Endodermal cell (in vitro differentiated cells): ENCODE measurements at regions not wholly inside any gene's neighbourhood (a gene's known extent, or its start where the extent isn't known, plus 50 kb on each side); places are given as distances from the start of the nearest gene placed in this dataset.
"Not testable (repeated sequence)": the region's sequence is repeated elsewhere in the genome, so short reads cannot be mapped to it uniquely, and the experiment has no call there.

Experiments used
- DNase-seq: peaks from one replicate; pipeline ENCODE4 v3.0.0-alpha.2; 2017
- H3K27ac ChIP-seq: 2 replicates; pipeline ENCODE4 v1.5.1; 2013; ENCODE audit warnings: mild to moderate bottlenecking, low read depth, low read length, moderate library complexity
- H3K27me3 ChIP-seq: 2 replicates; pipeline ENCODE4 v1.6.1; 2013; ENCODE audit warnings: mild to moderate bottlenecking, low read length, moderate library complexity; ENCODE audit not compliant: insufficient read depth, control insufficient read depth, poor library complexity, severe bottlenecking
- H3K36me3 ChIP-seq: 2 replicates; pipeline ENCODE4 v1.7.0; 2013; ENCODE audit warnings: mild to moderate bottlenecking, low read length, moderate library complexity; ENCODE audit not compliant: control insufficient read depth, insufficient read depth
- H3K4me1 ChIP-seq: one replicate; pipeline ENCODE4 v1.7.0; 2013; ENCODE audit warnings: low read length; ENCODE audit not compliant: control insufficient read depth, insufficient read depth
- H3K4me3 ChIP-seq: 2 replicates; pipeline ENCODE4 v1.5.1; 2013; ENCODE audit warnings: mild to moderate bottlenecking, low read length, moderate library complexity
- H3K9ac ChIP-seq: 2 replicates; pipeline ENCODE4 v1.6.1; 2013; ENCODE audit warnings: mild to moderate bottlenecking, low read length, moderate library complexity; ENCODE audit not compliant: poor library complexity, severe bottlenecking; ENCODE audit errors: extremely low read depth
- H3K9me3 ChIP-seq: 2 replicates; pipeline ENCODE4 v1.6.1; 2013; ENCODE audit warnings: mild to moderate bottlenecking, low read length, moderate library complexity; ENCODE audit not compliant: control insufficient read depth
- H3K27ac Mint-ChIP-seq: 2 replicates; pipeline ENCODE4 v1.8.0; 2020; ENCODE audit warnings: mixed read lengths
- H3K27me3 Mint-ChIP-seq: 2 replicates; pipeline ENCODE4 v1.8.0; 2021; ENCODE audit warnings: mild to moderate bottlenecking, mixed read lengths; ENCODE audit not compliant: insufficient read depth
- H3K36me3 Mint-ChIP-seq: 2 replicates; pipeline ENCODE4 v1.8.0; 2020; ENCODE audit warnings: low read depth, mixed read lengths
- H3K4me1 Mint-ChIP-seq: 2 replicates; pipeline ENCODE4 v1.8.0; 2020; ENCODE audit warnings: mixed read lengths
- H3K4me3 Mint-ChIP-seq: 2 replicates; pipeline ENCODE4 v1.8.0; 2020; ENCODE audit warnings: mild to moderate bottlenecking, moderate library complexity, mixed read lengths
- H3K9me3 Mint-ChIP-seq: 2 replicates; pipeline ENCODE4 v1.8.0; 2020; ENCODE audit warnings: mild to moderate bottlenecking, mixed read lengths
- WGBS, 2 experiments: methylation state at CpG; one replicate each; pipeline versions ENCODE4 v1.1.5 to v1.1.7; 2013; ENCODE audit warnings: missing lambda C conversion rate in 2 of 2, mixed read lengths in 1 of 2; ENCODE audit not compliant: insufficient coverage in 1 of 2, insufficient read length in 1 of 2; 5-methylcytosine and 5-hydroxymethylcytosine counted together
- TF ChIP-seq, protein P1 (sequence below): fragments of 200-600 bp; sonication (generic); conservative IDR thresholded peaks from 2 replicates; pipeline ENCODE4 v1.5.0; 2021; ENCODE audit warnings: antibody characterized with exemption, mild to moderate bottlenecking

DNA sequence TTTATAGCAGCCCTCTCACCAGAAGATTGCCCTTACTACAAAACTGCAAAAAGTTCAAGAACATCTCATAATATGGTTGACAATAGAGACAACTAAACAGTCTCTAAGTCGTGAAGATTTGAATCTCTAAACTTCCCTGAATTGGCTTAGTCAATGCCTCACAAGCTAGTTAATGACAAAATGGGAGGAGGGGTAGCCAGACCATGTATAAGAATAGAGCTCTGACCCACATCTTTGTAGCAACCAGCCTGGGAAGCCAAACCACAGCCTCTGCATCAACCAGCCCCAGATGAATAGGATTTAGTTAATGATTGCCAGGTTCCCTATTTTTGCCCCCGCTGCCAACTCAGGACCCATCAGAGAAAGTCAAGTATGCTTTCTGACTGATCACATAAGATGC, 1265.9 kb upstream of the PCDH10 start:
- H3K4me3 ChIP-seq, H3K4me1 ChIP-seq, H3K27ac Mint-ChIP-seq, H3K4me3 Mint-ChIP-seq, H3K27ac ChIP-seq, H3K9me3 Mint-ChIP-seq, H3K36me3 Mint-ChIP-seq, H3K36me3 ChIP-seq, H3K9me3 ChIP-seq, H3K27me3 Mint-ChIP-seq, DNase-seq, H3K4me1 Mint-ChIP-seq, H3K27me3 ChIP-seq, H3K9ac ChIP-seq: not testable (repeated sequence)
- WGBS, 2 experiments, result 59% methylated on average over 1 of the region's 2 CpGs; no CpG with 5 or more reads in 1 of the 2 experiments

DNA sequence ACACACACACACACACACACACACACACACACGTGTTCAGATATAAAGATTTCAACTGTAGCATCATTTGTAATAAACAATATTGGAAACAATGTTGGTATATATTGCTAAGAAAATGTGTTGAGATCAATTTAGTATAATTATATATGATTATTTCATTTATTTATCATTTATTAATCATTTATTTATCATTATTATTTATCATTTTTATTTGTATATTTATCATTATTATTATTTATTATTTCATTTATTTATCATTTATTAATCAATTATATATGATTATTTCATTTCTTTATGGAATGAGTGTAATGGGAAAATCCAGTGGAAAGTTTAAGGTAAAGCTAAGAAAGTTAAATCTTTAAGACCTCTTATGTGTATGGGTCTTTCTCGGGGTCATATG, 1223.4 kb upstream of the PCDH10 start:
- H3K27me3 Mint-ChIP-seq, H3K27ac Mint-ChIP-seq, H3K27ac ChIP-seq, H3K27me3 ChIP-seq, H3K36me3 Mint-ChIP-seq, H3K4me3 ChIP-seq, H3K4me3 Mint-ChIP-seq, DNase-seq, H3K4me1 Mint-ChIP-seq, H3K36me3 ChIP-seq, H3K9me3 ChIP-seq, H3K9ac ChIP-seq, H3K4me1 ChIP-seq, H3K9me3 Mint-ChIP-seq: not testable (repeated sequence)
- WGBS, 2 experiments, result 45% methylated on average over 1 of the region's 2 CpGs; no CpG with 5 or more reads in 1 of the 2 experiments

DNA sequence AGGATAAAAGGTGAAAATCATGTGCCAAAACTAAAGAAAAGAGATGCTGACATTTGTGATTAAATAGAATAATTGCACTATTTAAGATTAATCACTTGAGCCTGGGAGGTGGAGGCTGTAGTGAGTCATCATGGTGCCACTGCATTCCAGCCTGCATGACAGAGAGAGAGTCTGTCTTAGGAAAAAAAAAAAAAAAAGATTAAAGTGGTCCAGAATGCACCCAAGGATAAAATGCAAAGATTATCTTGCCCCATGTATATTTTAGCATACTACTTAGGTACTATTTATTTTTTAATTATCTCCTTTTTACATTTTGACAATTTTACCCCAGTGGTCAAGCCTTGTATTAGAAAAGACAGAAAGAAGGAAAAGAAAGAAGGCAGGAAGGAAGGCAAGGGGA, 1181.4 kb upstream of the PCDH10 start:
- H3K27me3 Mint-ChIP-seq, H3K27me3 ChIP-seq, H3K4me1 ChIP-seq, H3K9ac ChIP-seq, H3K4me3 ChIP-seq, H3K9me3 ChIP-seq, DNase-seq, H3K36me3 ChIP-seq, H3K36me3 Mint-ChIP-seq, H3K4me3 Mint-ChIP-seq, H3K27ac ChIP-seq, H3K4me1 Mint-ChIP-seq, H3K9me3 Mint-ChIP-seq: not testable (repeated sequence)
- H3K27ac Mint-ChIP-seq, result peak overlapping the region; percentile 5

DNA sequence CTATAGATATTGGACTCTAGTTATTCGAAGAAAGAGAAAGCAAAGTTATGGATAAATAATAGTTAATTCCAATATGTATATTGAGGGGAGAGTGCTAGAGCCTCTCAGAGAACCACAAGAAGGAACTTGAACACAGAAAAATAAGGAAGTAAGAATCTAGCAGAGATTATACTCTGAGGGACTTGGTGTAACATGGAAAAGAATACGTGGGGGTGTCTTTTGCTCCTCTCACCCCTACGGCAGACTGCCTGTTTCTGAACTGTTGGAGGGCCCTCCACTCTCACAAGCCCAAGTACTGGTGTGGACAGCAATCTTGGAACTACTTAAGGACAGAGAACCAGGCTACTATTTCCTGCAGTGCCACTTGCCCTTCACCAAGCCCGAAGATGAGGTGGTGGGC, 1174.4 kb upstream of the PCDH10 start:
- H3K36me3 ChIP-seq, result no peaks in the 10 kb centered on the region
- Mint-ChIP-seq H3K4me3 (no peak overlapping the region), H3K27me3 (no peaks in the 10 kb centered on the region), H3K4me1 (no peaks in the 10 kb centered on the region), H3K27ac (no peak overlapping the region), H3K36me3 (peaks cover 9% of the 10 kb centered on the region), H3K9me3 (peaks cover 46% of the 10 kb centered on the region)
- DNase-seq, result no peak
- H3K4me1 ChIP-seq, result no peaks in the 10 kb centered on the region
- TF ChIP-seq, protein P1, sequence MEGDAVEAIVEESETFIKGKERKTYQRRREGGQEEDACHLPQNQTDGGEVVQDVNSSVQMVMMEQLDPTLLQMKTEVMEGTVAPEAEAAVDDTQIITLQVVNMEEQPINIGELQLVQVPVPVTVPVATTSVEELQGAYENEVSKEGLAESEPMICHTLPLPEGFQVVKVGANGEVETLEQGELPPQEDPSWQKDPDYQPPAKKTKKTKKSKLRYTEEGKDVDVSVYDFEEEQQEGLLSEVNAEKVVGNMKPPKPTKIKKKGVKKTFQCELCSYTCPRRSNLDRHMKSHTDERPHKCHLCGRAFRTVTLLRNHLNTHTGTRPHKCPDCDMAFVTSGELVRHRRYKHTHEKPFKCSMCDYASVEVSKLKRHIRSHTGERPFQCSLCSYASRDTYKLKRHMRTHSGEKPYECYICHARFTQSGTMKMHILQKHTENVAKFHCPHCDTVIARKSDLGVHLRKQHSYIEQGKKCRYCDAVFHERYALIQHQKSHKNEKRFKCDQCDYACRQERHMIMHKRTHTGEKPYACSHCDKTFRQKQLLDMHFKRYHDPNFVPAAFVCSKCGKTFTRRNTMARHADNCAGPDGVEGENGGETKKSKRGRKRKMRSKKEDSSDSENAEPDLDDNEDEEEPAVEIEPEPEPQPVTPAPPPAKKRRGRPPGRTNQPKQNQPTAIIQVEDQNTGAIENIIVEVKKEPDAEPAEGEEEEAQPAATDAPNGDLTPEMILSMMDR, result no peak
- no peaks in the 10 kb centered on the region for H3K27me3 ChIP-seq
- H3K4me3 ChIP-seq, result no peak overlapping the region
- H3K9ac ChIP-seq, result no peak overlapping the region
- no peak overlapping the region for H3K27ac ChIP-seq
- WGBS, 2 experiments, result 96% methylated on average over 4 of the region's 4 CpGs
- H3K9me3 ChIP-seq, result peaks cover 14% of the 10 kb centered on the region

DNA sequence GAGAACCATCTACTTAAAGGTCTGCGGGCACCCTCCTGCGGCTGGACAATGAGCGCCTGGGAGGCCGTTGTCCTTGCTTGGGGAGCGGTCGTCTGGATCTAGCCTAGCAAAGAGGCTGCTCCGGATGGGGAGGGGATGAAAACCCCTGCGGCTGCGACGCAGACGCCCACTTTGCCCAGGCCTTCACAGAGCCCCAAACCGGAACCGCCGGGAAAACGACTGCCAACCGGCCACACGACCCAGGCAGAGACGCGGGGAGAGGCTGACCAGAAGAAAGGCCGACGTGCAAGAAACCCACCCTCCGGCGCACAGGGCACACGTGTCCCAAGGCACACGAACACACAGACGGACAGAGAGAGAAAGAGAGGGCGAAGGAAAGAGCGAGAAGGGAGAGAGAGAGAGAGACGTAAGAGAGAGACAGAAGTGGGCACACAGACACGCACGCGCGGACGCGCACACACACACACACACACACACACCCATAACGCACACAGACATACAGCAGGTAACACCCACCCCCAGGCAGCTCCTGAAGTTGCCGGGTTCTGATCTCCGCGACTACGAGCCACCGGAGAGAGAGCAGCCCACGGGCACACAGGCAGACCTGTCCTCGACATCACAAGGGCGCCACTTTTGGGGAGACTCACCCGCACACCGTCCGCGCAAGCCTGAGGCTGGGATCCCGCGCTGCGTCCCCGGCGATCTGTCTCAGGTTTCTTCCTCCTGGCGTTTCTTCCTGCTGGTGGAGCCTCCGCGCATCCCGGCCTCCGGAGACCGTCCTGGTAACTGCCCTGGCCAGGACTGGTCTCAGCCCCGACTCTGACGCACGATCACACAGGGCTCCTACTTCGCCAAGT, 1173.6 kb upstream of the PCDH10 start:
- H3K4me1 Mint-ChIP-seq, H3K27ac ChIP-seq, H3K27me3 ChIP-seq, H3K27ac Mint-ChIP-seq, DNase-seq, H3K36me3 Mint-ChIP-seq, H3K36me3 ChIP-seq, H3K27me3 Mint-ChIP-seq, H3K9ac ChIP-seq, H3K4me1 ChIP-seq, H3K4me3 Mint-ChIP-seq, H3K4me3 ChIP-seq: not testable (repeated sequence)
- peaks cover 14% of the 10 kb centered on the region for H3K9me3 ChIP-seq
- H3K9me3 Mint-ChIP-seq, result peaks cover 47% of the 10 kb centered on the region
- 93 to 95% methylated on average over 25 to 61 of the region's 63 CpGs for WGBS, 2 experiments

DNA sequence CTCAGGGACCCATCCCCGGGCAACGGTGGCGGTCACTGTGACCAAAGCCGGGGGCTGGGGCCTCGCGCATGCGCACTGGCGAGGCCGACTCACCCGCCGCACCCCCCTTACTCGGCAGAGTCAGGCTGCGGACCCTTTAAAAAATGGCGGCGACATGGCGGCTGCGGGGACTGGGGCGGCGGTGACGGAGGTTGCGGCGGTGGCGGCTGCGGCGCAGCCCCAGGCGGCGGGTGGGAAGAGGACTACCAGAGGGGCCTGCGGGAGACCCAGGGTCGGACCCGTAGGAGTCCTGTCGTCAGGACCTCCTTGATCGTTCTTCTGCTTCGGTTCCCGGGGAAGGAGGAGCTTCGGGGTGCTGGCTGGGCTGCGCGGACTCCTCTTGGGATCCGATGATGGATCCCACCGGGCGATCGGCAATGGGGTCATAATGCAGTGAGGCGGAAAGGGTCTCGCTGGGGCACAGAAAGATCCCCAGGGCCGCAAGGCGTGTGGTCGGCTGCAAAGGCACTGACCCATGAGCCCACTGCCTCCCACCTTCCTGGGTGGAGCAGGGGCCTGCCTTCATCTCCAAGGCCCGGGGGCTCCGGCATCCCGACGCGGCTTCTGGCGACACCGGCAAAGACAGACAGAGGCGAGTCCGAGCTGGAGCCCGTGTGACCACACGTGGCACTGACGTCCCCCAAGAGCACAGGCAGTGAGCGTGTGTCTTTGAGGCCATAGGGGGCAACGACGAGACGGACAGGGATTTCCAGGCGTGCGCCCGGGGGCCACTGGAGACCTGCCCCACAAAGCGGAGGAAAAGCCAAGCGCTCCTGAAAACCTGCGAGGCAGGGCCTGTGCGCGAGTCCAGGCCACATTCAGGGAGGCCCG, 1172.7 kb upstream of the PCDH10 start:
- DNase-seq, H3K27me3 Mint-ChIP-seq, H3K36me3 ChIP-seq, H3K4me1 Mint-ChIP-seq, H3K27ac ChIP-seq, H3K4me3 ChIP-seq, H3K27me3 ChIP-seq, H3K27ac Mint-ChIP-seq, H3K4me1 ChIP-seq, H3K36me3 Mint-ChIP-seq, H3K9ac ChIP-seq, H3K4me3 Mint-ChIP-seq: not testable (repeated sequence)
- 94 to 95% methylated on average over 16 to 70 of the region's 71 CpGs for WGBS, 2 experiments
- peaks cover 51% of the 10 kb centered on the region for H3K9me3 Mint-ChIP-seq
- peaks cover 14% of the 10 kb centered on the region for H3K9me3 ChIP-seq
